HT-29 (cell line): ENCODE measurements at regions not wholly inside any gene's neighbourhood (a gene's known extent, or its start where the extent isn't known, plus 50 kb on each side); places are given as distances from the start of the nearest gene placed in this dataset. TPM values are rescaled to one million over a fixed set of nuclear protein-coding genes. Genes with fewer than 3 reads are reported as not detected.

Experiments used
- DNase-seq: peaks from one replicate; pipeline ENCODE4 v3.0.0-alpha.2; 2015; ENCODE audit warnings: low spot score
- small RNA-seq: library from RNA; depleted of rRNA; stranded (forward); fragments of <200 nt; gene quantifications from one replicate; pipeline ENCODE3, GENCODE V24; 2014

GRCh38 chr2:41972179-41972578 lies 75.6 kb upstream of the PKDCC start:
- no peak for DNase-seq

GRCh38 chr2:41972819-41973218 lies 75.0 kb upstream of the PKDCC start:
- DNase-seq, result no peak

GRCh38 chr2:41973871-41974270 lies 74.0 kb upstream of the PKDCC start:
- DNase-seq, result no peak

- DNase-seq, result no peak
Measured at GRCh38 chr2:41981417-41981816, 66.4 kb upstream of the PKDCC start.

- no peak for DNase-seq
Measured at GRCh38 chr2:41985573-41986095, 62.2 kb upstream of the PKDCC start.

GRCh38 chr2:41989501-41990180 lies 58.2 kb upstream of the PKDCC start:
- DNase-seq, result no peak

GRCh38 chr2:41990245-41990644 lies 57.6 kb upstream of the PKDCC start:
- no peak for DNase-seq

- no peak for DNase-seq
Measured at GRCh38 chr2:41990688-41991087, 57.1 kb upstream of the PKDCC start.

GRCh38 chr2:41992056-41992642 lies 55.7 kb upstream of the PKDCC start:
- DNase-seq, result no peak

GRCh38 chr2:41992671-41993434 lies 55.0 kb upstream of the PKDCC start:
- no peak for DNase-seq

GRCh38 chr2:41993435-41993925 lies 54.3 kb upstream of the PKDCC start:
- DNase-seq, result no peak

- no peak for DNase-seq
Measured at GRCh38 chr2:41994233-41994637, 53.6 kb upstream of the PKDCC start.

GRCh38 chr2:41994661-41995060 lies 53.2 kb upstream of the PKDCC start:
- DNase-seq, result no peak

- DNase-seq, result no peak
Measured at GRCh38 chr2:41997561-41997960, 50.3 kb upstream of the PKDCC start.

Small RNA genes lying in the stretch of these regions (small RNA-seq; reads per million reads assigned to genes)
- not detected for gene RF00019
- not detected for gene RNU4-63P
